K562 (cell line): ENCODE measurements at regions not wholly inside any gene's neighbourhood (a gene's known extent, or its start where the extent isn't known, plus 50 kb on each side); places are given as distances from the start of the nearest gene placed in this dataset.

Source experiments
- ATAC-seq: fragments of 200-7000 bp; cut with Tn5 transposase; 3 replicates; pipeline ENCODE4 v1.9.1; 2020; ENCODE audit warnings: moderate library complexity
- BruUV-seq: library from RNA; stranded (reverse); fragments of 400-500 nt; replicated peaks from 2 replicates; lab custom pipeline; 2021; lab: Mats Ljungman, UMichigan
- CTCF ChIA-PET: fragments of 300-600 bp; formaldehyde crosslinking; extraction: SDS; loops from one replicate; lab custom pipeline; 2021; ENCODE audit warnings: low intra/inter-chr PET ratio; lab: Yijun Ruan, JAX
- POLR2A ChIA-PET: fragments of 300-600, 350-650 bp; sonication (Branson Sonifier 250); formaldehyde crosslinking; extraction: SDS; loops from one replicate; lab custom pipeline; 2021; ENCODE audit warnings: antibody characterized with exemption, inconsistent platforms; lab: Yijun Ruan, JAX
- DNase-seq, 4 experiments: peaks; one replicate each; pipeline versions ENCODE4 v3.0.0 to v3.0.0-alpha.2; 2011 to 2018; ENCODE audit warnings: low spot score in 3 of 4, mixed read lengths in 3 of 4; ENCODE audit errors: extremely low read depth in 1 of 4
- FAIRE-seq: peaks from 2 replicates; lab custom pipeline; 2011; peaks lifted over from hg19 to GRCh38; lab: Jason Lieb, UNC
- H2AFZ ChIP-seq: 2 replicates; pipeline ENCODE4 v1.6.0; 2011; ENCODE audit warnings: low read depth, low read length, control low read depth, inconsistent platforms
- H3K27ac ChIP-seq: fragments of 200-600 bp; 3 replicates; pipeline ENCODE4 v1.8.0; 2011; ENCODE audit warnings: low read depth, mild to moderate bottlenecking, control low read depth, inconsistent platforms, low read length, moderate library complexity, mixed read lengths; ENCODE audit errors: extremely low read depth
- H3K27me3 ChIP-seq, 2 experiments: fragments of 300-600 bp in 1 of 2; 2 replicates in 1 of 2; 3 replicates in 1 of 2; pipeline versions ENCODE4 v1.6.0 to v1.8.0; 2011; ENCODE audit warnings: inconsistent platforms in 2 of 2, low read length in 2 of 2, mild to moderate bottlenecking in 1 of 2, mixed read lengths in 1 of 2, moderate library complexity in 1 of 2; ENCODE audit not compliant: control insufficient read depth in 2 of 2, insufficient read depth in 2 of 2
- H3K36me3 ChIP-seq: fragments of 300-600 bp; 3 replicates; pipeline ENCODE4 v1.8.0; 2011; ENCODE audit warnings: mild to moderate bottlenecking, low read length, inconsistent platforms; ENCODE audit not compliant: control insufficient read depth, insufficient read depth
- H3K4me1 ChIP-seq, 2 experiments: fragments of 200-600 bp in 1 of 2; replicated peaks in 1 of 2; 2 replicates in 1 of 2; 3 replicates in 1 of 2; pipeline versions ENCODE4 v1.5.1 to v1.8.0; 2011; ENCODE audit warnings: inconsistent platforms in 2 of 2, low read length in 2 of 2, mild to moderate bottlenecking in 1 of 2, mixed read lengths in 1 of 2, moderate library complexity in 1 of 2; ENCODE audit not compliant: control insufficient read depth in 2 of 2, insufficient read depth in 2 of 2
- H3K4me2 ChIP-seq: 2 replicates; pipeline ENCODE4 v1.6.1; 2011; ENCODE audit warnings: low read length, control low read depth, inconsistent platforms, mixed read lengths; ENCODE audit not compliant: insufficient read depth
- H3K4me3 ChIP-seq: fragments of 200-600 bp; sonication (generic), shearing (Covaris generic); 2 replicates; pipeline ENCODE4 v1.5.1; 2016; ENCODE audit warnings: control low read depth, inconsistent platforms
- H3K79me2 ChIP-seq: fragments of 200-600 bp; 3 replicates; pipeline ENCODE4 v1.8.0; 2011; ENCODE audit warnings: low read length, inconsistent platforms; ENCODE audit not compliant: control insufficient read depth, insufficient read depth
- H3K9ac ChIP-seq, 2 experiments: 2 replicates each; pipeline versions ENCODE4 v1.6.0 to v1.6.1; 2011; ENCODE audit warnings: low read depth in 2 of 2, low read length in 2 of 2, control low read depth in 1 of 2, inconsistent platforms in 1 of 2, mild to moderate bottlenecking in 1 of 2, mixed read lengths in 1 of 2; ENCODE audit not compliant: insufficient read depth in 1 of 2
- H3K9me1 ChIP-seq: one replicate; pipeline ENCODE4 v1.6.0; 2011; ENCODE audit warnings: inconsistent platforms, mild to moderate bottlenecking, low read length, moderate library complexity; ENCODE audit not compliant: control insufficient read depth, insufficient read depth
- H3K9me3 ChIP-seq: replicated peaks from 2 replicates; pipeline ENCODE4 v1.5.1; 2011; ENCODE audit warnings: low read depth, low read length, inconsistent platforms; ENCODE audit not compliant: control insufficient read depth, insufficient read depth
- H4K20me1 ChIP-seq: replicated peaks from 2 replicates; pipeline ENCODE4 v1.6.1; 2011; ENCODE audit warnings: low read length, inconsistent platforms, mixed read lengths; ENCODE audit not compliant: control insufficient read depth, insufficient read depth
- ATF6 ChIP-seq: sonication (generic); formaldehyde crosslinking; IDR thresholded peaks from 2 replicates; pipeline ENCODE4 v1.4.0; 2020; ENCODE audit warnings: mild to moderate bottlenecking, missing genetic modification reagents
- HNRNPK ChIP-seq: fragments of 200-400 bp; formaldehyde crosslinking; IDR thresholded peaks from one replicate; pipeline ENCODE4 v1.6.1; 2018; ENCODE audit warnings: mild to moderate bottlenecking, low read depth, low read length; ENCODE audit not compliant: poor library complexity, severe bottlenecking
- JUND ChIP-seq, 2 experiments: IDR thresholded peaks; 2 replicates in 1 of 2; 3 replicates in 1 of 2; pipeline ENCODE4 v1.6.1; 2011; ENCODE audit warnings: borderline replicate concordance in 2 of 2, low read depth in 2 of 2, low read length in 2 of 2, improper control_type of control experiment in 1 of 2, missing biosample characterization in 1 of 2, missing genetic modification characterization in 1 of 2, missing genetic modification reagents in 1 of 2
- MEF2D ChIP-seq: conservative IDR thresholded peaks from 2 replicates; pipeline ENCODE4 v1.6.1; 2016; ENCODE audit warnings: low read depth, missing genetic modification characterization, missing compliant biosample characterization
- MTF1 ChIP-seq: fragments of 250-450 bp; sonication (Bioruptor Pico); IDR thresholded peaks from 2 replicates; pipeline ENCODE4 v1.9.0; 2021; ENCODE audit warnings: moderate library complexity, mild to moderate bottlenecking, inconsistent platforms, borderline replicate concordance
- RBM39 ChIP-seq: fragments of 200-400 bp; formaldehyde crosslinking; optimal IDR thresholded peaks from 2 replicates; pipeline ENCODE3; 2018; ENCODE audit warnings: low read depth, low read length
- SOX6 ChIP-seq: fragments of 450-650 bp; IDR thresholded peaks from 2 replicates; pipeline ENCODE4 v1.6.1; 2014; ENCODE audit warnings: mild to moderate bottlenecking
- SREBF1 ChIP-seq: fragments of 150-350 bp; IDR thresholded peaks from 2 replicates; pipeline ENCODE4 v1.6.1; 2014; ENCODE audit warnings: antibody characterized with exemption, low read depth, low read length, borderline replicate concordance
- TSHZ1 ChIP-seq: fragments of 250-450 bp; sonication (Bioruptor Pico); IDR thresholded peaks from 2 replicates; pipeline ENCODE4 v1.4.0; 2020; ENCODE audit warnings: mild to moderate bottlenecking, moderate library complexity
- ZKSCAN8 ChIP-seq: fragments of 200-800 bp; sonication (Bioruptor generic); IDR thresholded peaks from 2 replicates; pipeline ENCODE4 v1.6.1; 2016; ENCODE audit warnings: missing genetic modification characterization, missing compliant biosample characterization
- ZNF143 ChIP-seq: sonication (generic); formaldehyde crosslinking; IDR thresholded peaks from 2 replicates; pipeline ENCODE4 v1.9.0; 2022; ENCODE audit warnings: mild to moderate bottlenecking, missing genetic modification reagents
- ZNF253 ChIP-seq: fragments of 250-450 bp; sonication (Bioruptor Pico); conservative IDR thresholded peaks from 2 replicates; pipeline ENCODE4 v1.6.1; 2021; ENCODE audit warnings: mild to moderate bottlenecking
- ZNF3 ChIP-seq: fragments of 250-450 bp; sonication (Bioruptor Pico); IDR thresholded peaks from 2 replicates; pipeline ENCODE4 v1.5.0; 2021; ENCODE audit warnings: mild to moderate bottlenecking, moderate library complexity
- ZNF696 ChIP-seq: fragments of 250-450 bp; sonication (Bioruptor Pico); conservative IDR thresholded peaks from 2 replicates; pipeline ENCODE4 v1.4.0; 2020; ENCODE audit warnings: mild to moderate bottlenecking, moderate library complexity
- WGBS: fragments of 100-300 bp; shearing (Covaris generic); methylation state at CpG from one replicate; pipeline ENCODE4 v1.1.6; 2016; ENCODE audit warnings: low coverage, mixed read lengths; ENCODE audit not compliant: insufficient coverage; ENCODE audit errors: missing lambda C conversion rate; 5-methylcytosine and 5-hydroxymethylcytosine counted together
- in situ Hi-C: fragments of 300-500 bp; cut with MboI; formaldehyde crosslinking; loops from 4 replicates; pipeline ENCODE4 v1.15.0; 2018; ENCODE audit warnings: inconsistent platforms, mixed read lengths
- intact Hi-C: fragments of 100-400 bp; cut with micrococcal nuclease; formaldehyde crosslinking; loops from 2 replicates; pipeline ENCODE4 v1.14.2; 2022

GRCh38 chr7:19235680-19236079, 90.5 kb upstream of the FERD3L start:
- ATAC-seq (no peak), DNase-seq (no peak), FAIRE-seq (no peak)
- no TSS peak for BruUV-seq
- Histone ChIP-seq H2AFZ (no peak overlapping the region), H3K9me3 (no peaks in the 10 kb centered on the region), H4K20me1 (no peaks in the 10 kb centered on the region), H3K36me3 (no peaks in the 10 kb centered on the region), H3K9me1 (no peaks in the 10 kb centered on the region), H3K4me2 (no peak overlapping the region), H3K79me2 (no peaks in the 10 kb centered on the region), H3K9ac (no peak overlapping the region), H3K4me3 (no peak overlapping the region), H3K27ac (no peak overlapping the region), H3K4me1 (no peaks in the 10 kb centered on the region), H3K27me3 (no peaks in the 10 kb centered on the region)
- 0% methylated on average over 5 of the region's 5 CpGs for WGBS
- intact Hi-C loops = no loop called here
- CTCF ChIA-PET = no interaction called here
- TF ChIP-seq ZKSCAN8 (CRISPR knock-in tag) (no peak), ZNF143 (CRISPR knock-in tag) (no peak), MEF2D (tag) (no peak), RBM39 (no peak), SREBF1 (no peak), SOX6 (no peak), HNRNPK (no peak), ZNF253 (CRISPR knock-in tag) (no peak), JUND (IDR thresholded peaks at IDR 0.05; ENCODE audit: borderline replicate concordance, low read depth, low read length) (no peak), JUND (tag; IDR thresholded peaks at IDR 0.05; ENCODE audit: borderline replicate concordance, low read depth, low read length) (no peak), ZNF696 (no peak), MTF1 (CRISPR knock-in tag) (no peak), ZNF3 (CRISPR knock-in tag) (no peak), ATF6 (CRISPR knock-in tag) (no peak), TSHZ1 (CRISPR knock-in tag) (no peak)
- in situ Hi-C loops = no loop called here
- POLR2A ChIA-PET = no interaction called here
